Endothelial cell of umbilical vein (primary cell): ENCODE measurements at regions not wholly inside any gene's neighbourhood (a gene's known extent, or its start where the extent isn't known, plus 50 kb on each side); places are given as distances from the start of the nearest gene placed in this dataset.

Experiments used
- BruUV-seq: library from RNA; stranded (reverse); fragments of 400-500 nt; replicated peaks from 2 replicates; lab custom pipeline; 2021; lab: Mats Ljungman, UMichigan
- CTCF ChIA-PET: fragments of 300-600, 350-600 bp; sonication (Branson Sonifier 250); formaldehyde crosslinking; loops from one replicate; lab custom pipeline; 2021; ENCODE audit warnings: antibody characterized with exemption, inconsistent platforms; lab: Charles Lee
- POLR2A ChIA-PET: fragments of 300-600, 350-600 bp; sonication (Branson Sonifier 250); formaldehyde crosslinking; loops from one replicate; lab custom pipeline; 2021; ENCODE audit warnings: antibody characterized with exemption, inconsistent platforms; lab: Charles Lee
- DNase-seq: peaks from one replicate; pipeline ENCODE4 v3.0.0-alpha.2; 2011; ENCODE audit warnings: low read depth, low spot score
- FAIRE-seq: peaks from 2 replicates; lab custom pipeline; 2011; peaks lifted over from hg19 to GRCh38; lab: Jason Lieb, UNC
- H2AFZ ChIP-seq: 2 replicates; pipeline ENCODE4 v1.6.0; 2012; ENCODE audit warnings: low read depth, low read length, control low read depth, inconsistent platforms
- H3K27ac ChIP-seq: 2 replicates; pipeline ENCODE4 v1.5.1; 2011; ENCODE audit warnings: low read depth, mild to moderate bottlenecking, control low read depth, low read length, moderate library complexity; ENCODE audit not compliant: insufficient read depth
- H3K27me3 ChIP-seq, 2 experiments: 2 replicates each; pipeline versions ENCODE4 v1.6.0 to v1.6.1; 2011; ENCODE audit warnings: low read length in 2 of 2, mixed read lengths in 1 of 2; ENCODE audit not compliant: control insufficient read depth in 2 of 2, insufficient read depth in 2 of 2
- H3K36me3 ChIP-seq, 2 experiments: 2 replicates in 1 of 2; 3 replicates in 1 of 2; pipeline ENCODE4 v1.5.1; 2011; ENCODE audit warnings: low read length in 2 of 2, mild to moderate bottlenecking in 1 of 2, moderate library complexity in 1 of 2; ENCODE audit not compliant: control insufficient read depth in 2 of 2, insufficient read depth in 2 of 2; ENCODE audit errors: extremely low read depth in 1 of 2
- H3K4me1 ChIP-seq: 3 replicates; pipeline ENCODE4 v1.5.1; 2011; ENCODE audit warnings: mild to moderate bottlenecking, low read length; ENCODE audit not compliant: control insufficient read depth, insufficient read depth; ENCODE audit errors: extremely low read depth
- H3K4me2 ChIP-seq: 2 replicates; pipeline ENCODE4 v1.6.1; 2011; ENCODE audit warnings: low read length, control low read depth, mixed read lengths; ENCODE audit not compliant: insufficient read depth
- H3K4me3 ChIP-seq, 3 experiments: fragments of 200-600 bp in 1 of 3; sonication (generic), shearing (Covaris generic) in 1 of 3; replicated peaks in 1 of 3; 2 replicates each; pipeline ENCODE4 v1.5.1; 2011 to 2016; ENCODE audit warnings: control low read depth in 3 of 3, low read length in 3 of 3, mild to moderate bottlenecking in 2 of 3, inconsistent platforms in 1 of 3, low read depth in 1 of 3, moderate library complexity in 1 of 3; ENCODE audit not compliant: insufficient read depth in 1 of 3
- H3K79me2 ChIP-seq: 2 replicates; pipeline ENCODE4 v1.6.0; 2012; ENCODE audit warnings: low read length, inconsistent platforms; ENCODE audit not compliant: control insufficient read depth, insufficient read depth
- H3K9ac ChIP-seq: replicated peaks from 2 replicates; pipeline ENCODE3; 2011; ENCODE audit warnings: low read length, control low read depth; ENCODE audit not compliant: insufficient read depth; ENCODE audit errors: extremely low read depth
- H3K9me1 ChIP-seq: replicated peaks from 3 replicates; pipeline ENCODE4 v1.6.0; 2011; ENCODE audit warnings: mild to moderate bottlenecking, low read length; ENCODE audit not compliant: control insufficient read depth, insufficient read depth; ENCODE audit errors: extremely low read depth
- H3K9me3 ChIP-seq: replicated peaks from 2 replicates; pipeline ENCODE4 v1.5.1; 2012; ENCODE audit warnings: low read length, inconsistent platforms; ENCODE audit not compliant: control insufficient read depth, insufficient read depth
- H4K20me1 ChIP-seq: replicated peaks from 2 replicates; pipeline ENCODE3; 2011; ENCODE audit warnings: mild to moderate bottlenecking, low read length; ENCODE audit not compliant: control insufficient read depth, insufficient read depth; ENCODE audit errors: extremely low read depth
- CTCF ChIP-seq, 2 donors: IDR thresholded peaks; 1 replicate in 1 of 2; 2 replicates in 1 of 2; pipeline ENCODE4 v1.5.1; 2011; ENCODE audit warnings: low read length in 2 of 2, mild to moderate bottlenecking in 2 of 2, moderate library complexity in 2 of 2, control low read depth in 1 of 2, inconsistent platforms in 1 of 2, low read depth in 1 of 2; ENCODE audit not compliant: insufficient read depth in 1 of 2; ENCODE audit errors: extremely low read depth in 1 of 2
- EZH2 ChIP-seq: IDR thresholded peaks from 2 replicates; pipeline ENCODE4 v1.6.1; 2012; ENCODE audit warnings: borderline replicate concordance, low read depth, mild to moderate bottlenecking, moderate library complexity, low read length, inconsistent platforms; ENCODE audit not compliant: severe bottlenecking
- FOS ChIP-seq: IDR thresholded peaks from 2 replicates; pipeline ENCODE4 v1.6.1; 2011; ENCODE audit warnings: mild to moderate bottlenecking, low read length, moderate library complexity, borderline replicate concordance; ENCODE audit not compliant: insufficient read depth
- GATA2 ChIP-seq: IDR thresholded peaks from 2 replicates; pipeline ENCODE4 v1.7.0; 2011; ENCODE audit warnings: low read depth, mild to moderate bottlenecking, moderate library complexity, mixed read lengths, low read length; ENCODE audit not compliant: insufficient read length, insufficient read depth
- JUN ChIP-seq: IDR thresholded peaks from 2 replicates; pipeline ENCODE4 v1.6.1; 2011; ENCODE audit warnings: borderline replicate concordance, low read depth; ENCODE audit not compliant: insufficient read length, insufficient read depth
- MAX ChIP-seq: IDR thresholded peaks from 2 replicates; pipeline ENCODE4 v1.6.1; 2011; ENCODE audit not compliant: insufficient read depth, insufficient read length
- MYC ChIP-seq: IDR thresholded peaks from one replicate; pipeline ENCODE4 v1.6.1; 2011; ENCODE audit warnings: mild to moderate bottlenecking, low read depth, low read length
- POLR2A ChIP-seq: IDR thresholded peaks from 2 replicates; pipeline ENCODE4 v1.6.1; 2012; ENCODE audit warnings: low read depth, mild to moderate bottlenecking, control low read depth, low read length
- POLR2AphosphoS5 ChIP-seq: IDR thresholded peaks from 2 replicates; pipeline ENCODE4 v1.6.1; 2012; ENCODE audit warnings: low read depth, mild to moderate bottlenecking, control low read depth, low read length, moderate library complexity; ENCODE audit not compliant: insufficient read depth
- dilution Hi-C: fragments of 300-500 bp; cut with MboI; formaldehyde crosslinking; loops from one replicate; pipeline ENCODE4 v1.15.0; 2019; ENCODE audit warnings: low sequenced_read_pairs; ENCODE audit not compliant: extremely low pct_ligation_motif_present
- intact Hi-C: fragments of 100-400 bp; cut with micrococcal nuclease; formaldehyde crosslinking; loops from one replicate; pipeline ENCODE4 v1.10.0; 2022

DNA sequence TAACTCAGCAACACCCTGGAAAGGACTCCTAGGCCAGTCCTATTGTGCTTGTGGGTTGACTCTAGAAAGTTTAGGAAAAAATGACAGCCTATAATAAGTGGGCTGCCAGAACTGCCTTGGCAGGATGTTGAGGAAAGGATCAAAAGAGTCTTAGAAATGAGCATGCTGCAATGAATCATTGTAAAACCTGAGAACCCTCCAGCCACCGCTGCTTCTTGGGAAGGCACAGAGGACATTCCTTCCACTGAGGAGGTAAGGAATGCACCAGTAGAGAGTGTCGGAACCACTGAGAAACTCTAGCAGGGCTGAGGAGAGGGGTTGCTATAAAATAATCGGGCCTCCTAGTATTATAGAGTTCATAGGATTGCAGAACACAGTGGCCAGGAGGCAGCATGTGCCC lies 146.7 kb upstream of the SMIM21 start:
- Histone ChIP-seq H3K4me3 (no peak overlapping the region), H3K36me3 (no peaks in the 10 kb centered on the region), H3K9ac (no peak overlapping the region), H3K27me3 (no peaks in the 10 kb centered on the region), H3K9me1 (no peaks in the 10 kb centered on the region), H3K79me2 (no peaks in the 10 kb centered on the region), H3K9me3 (peaks cover 9% of the 10 kb centered on the region), H4K20me1 (no peaks in the 10 kb centered on the region), H3K27ac (no peak overlapping the region), H3K4me2 (no peak overlapping the region), H2AFZ (no peak overlapping the region), H3K4me1 (no peaks in the 10 kb centered on the region)
- intact Hi-C loops (no loop called here), dilution Hi-C loops (no loop called here)
- DNase-seq = no peak
- ChIA-PET CTCF (no interaction called here), POLR2A (no interaction called here)
- no TSS peak for BruUV-seq
- TF ChIP-seq EZH2 (no peak), CTCF (IDR thresholded peaks at IDR 0.05; ENCODE audit: extremely low read depth in 1 of 2, insufficient read depth in 1 of 2, low read depth in 1 of 2, low read length in 2 of 2) (no peak), POLR2AphosphoS5 (no peak), GATA2 (no peak), MYC (no peak), FOS (no peak), MAX (no peak), JUN (no peak), POLR2A (no peak)
- FAIRE-seq = no peak
